HG02973 (cell line): ENCODE measurements at regions not wholly inside any gene's neighbourhood (a gene's known extent, or its start where the extent isn't known, plus 50 kb on each side); places are given as distances from the start of the nearest gene placed in this dataset.

ENCODE experiments used
- ATAC-seq: cut with Tn5 transposase; IDR thresholded peaks from one replicate; pipeline ENCODE4 v1.9.1; 2021; ENCODE audit warnings: moderate library complexity; ENCODE audit not compliant: unreplicated experiment

- ATAC-seq = no peak
Observed at GRCh38 chr2:122451040-122451439, 695.6 kb downstream of the TSN start.

DNA sequence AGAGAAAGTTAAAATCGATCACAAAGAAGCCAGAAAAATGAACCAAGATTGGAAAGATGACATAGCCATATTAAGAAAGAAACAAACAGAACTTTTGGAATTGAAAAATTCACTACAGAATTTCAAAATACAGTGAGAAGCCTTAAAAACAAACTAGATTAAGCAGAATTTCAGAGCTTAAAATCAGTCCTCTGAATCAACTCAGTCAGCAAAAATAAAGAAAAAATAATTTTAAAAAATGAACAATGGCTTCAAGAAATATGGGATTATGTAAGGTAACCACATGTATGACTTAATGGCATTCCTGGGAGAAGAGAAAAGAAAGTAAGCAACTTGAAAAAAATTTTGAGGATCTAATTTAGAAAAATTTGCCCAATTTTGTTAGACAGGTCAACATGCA lies 696.2 kb downstream of the TSN start:
- ATAC-seq = no peak

- no peak for ATAC-seq
Observed at GRCh38 chr2:122469147-122469546, 713.7 kb downstream of the TSN start.

- ATAC-seq = no peak
Observed at GRCh38 chr2:122471753-122472152, 716.3 kb downstream of the TSN start.

DNA sequence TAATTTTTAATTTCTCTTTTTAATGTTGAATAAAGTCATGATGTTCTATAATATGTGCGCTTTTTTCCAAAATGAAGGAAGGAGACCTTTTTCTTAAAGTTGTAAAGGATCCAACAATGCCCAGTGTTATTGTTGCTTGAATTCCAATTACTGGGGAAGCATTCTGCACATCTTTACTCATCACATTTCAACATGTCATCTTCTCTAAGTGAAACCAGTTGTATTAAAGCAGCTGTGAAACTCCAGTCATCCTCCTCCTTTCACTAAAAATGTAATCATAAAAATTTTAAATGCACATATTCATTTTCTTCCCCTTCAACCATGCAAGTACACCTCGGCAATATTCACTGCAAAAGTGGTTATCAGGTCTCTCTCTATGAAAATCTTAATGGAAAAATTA lies 722.7 kb downstream of the TSN start:
- ATAC-seq = no peak

DNA sequence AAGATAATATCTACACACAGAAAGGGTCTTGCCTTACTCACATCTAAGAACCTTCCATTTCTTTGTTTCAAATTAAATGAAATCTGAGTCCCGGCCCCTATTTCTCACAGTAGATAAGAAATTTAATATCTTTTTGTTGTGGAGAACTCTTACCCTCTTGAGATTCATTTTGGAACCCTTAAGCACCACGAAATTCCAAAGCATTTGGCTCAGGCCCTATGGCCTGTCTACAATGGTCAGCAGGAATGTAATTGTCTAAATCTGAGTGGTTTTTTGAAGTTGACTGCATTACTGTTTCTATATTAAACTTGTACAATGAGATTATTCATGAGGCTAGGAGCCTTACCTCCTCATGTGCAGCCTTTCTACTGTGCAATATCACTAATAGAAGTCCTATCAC lies 723.3 kb downstream of the TSN start:
- no peak for ATAC-seq

DNA sequence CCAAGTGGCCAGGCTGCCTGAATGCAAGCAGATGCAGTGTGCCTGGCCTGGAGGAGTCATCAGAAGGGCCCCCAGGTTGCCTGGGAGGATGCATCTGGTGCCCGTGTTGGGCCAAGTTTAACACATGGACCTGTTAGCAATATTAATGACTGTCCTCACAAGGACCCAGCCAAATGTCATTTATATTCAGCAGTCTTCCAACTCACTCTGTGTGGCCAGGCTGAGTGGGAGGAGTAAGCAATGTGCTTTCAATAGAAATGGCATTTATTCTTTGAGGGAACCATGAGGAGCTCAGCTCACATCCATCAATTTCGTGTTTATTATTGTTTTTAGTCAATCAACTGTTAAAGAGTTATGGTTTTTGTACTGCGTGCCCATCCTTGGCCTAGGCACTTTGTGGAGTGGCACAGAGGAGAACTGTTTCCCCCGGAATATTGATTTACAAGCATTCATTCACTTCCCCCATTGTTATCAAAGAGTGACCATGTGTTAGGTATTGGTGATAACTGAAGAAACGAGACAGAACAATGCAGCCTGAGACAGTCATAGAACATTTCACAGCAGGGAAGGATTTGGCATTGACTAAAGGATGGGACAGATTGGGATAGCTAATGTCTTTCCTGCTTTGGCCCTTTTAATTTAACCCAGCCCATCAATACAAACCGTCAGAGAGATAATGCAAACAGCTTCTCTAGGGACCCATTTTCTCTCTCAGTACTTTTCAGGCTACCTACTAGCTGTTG lies 725.2 kb downstream of the TSN start:
- no peak for ATAC-seq

- ATAC-seq = no peak
Observed at GRCh38 chr2:122481244-122481622, 725.8 kb downstream of the TSN start.

GRCh38 chr2:122481717-122482116 lies 726.3 kb downstream of the TSN start:
- no peak for ATAC-seq

GRCh38 chr2:122486086-122486485 lies 730.6 kb downstream of the TSN start:
- no peak for ATAC-seq

- no peak for ATAC-seq
Observed at GRCh38 chr2:122486705-122487415, 731.4 kb downstream of the TSN start.

GRCh38 chr2:122491011-122491410 lies 735.6 kb downstream of the TSN start:
- no peak for ATAC-seq

- ATAC-seq = no peak
Observed at GRCh38 chr2:122500316-122501105, 745.1 kb downstream of the TSN start.

DNA sequence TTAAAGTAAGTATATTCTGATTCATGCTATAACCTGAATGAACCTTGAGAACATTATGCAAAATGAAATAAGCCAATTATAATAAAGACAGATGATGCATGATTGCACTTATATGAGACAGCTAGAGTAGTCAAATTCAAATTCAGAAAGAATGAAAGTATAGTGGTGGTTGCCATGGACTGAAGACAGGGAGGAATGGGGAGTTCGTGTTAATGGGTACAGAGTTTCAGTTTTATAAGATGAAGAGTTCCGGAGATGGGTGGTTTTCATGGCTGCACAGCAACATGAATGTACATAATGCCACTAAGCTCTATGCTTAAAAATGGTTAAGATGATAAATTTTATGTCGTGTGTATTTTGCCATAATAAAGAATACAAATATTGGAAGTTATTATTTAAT lies 751.2 kb downstream of the TSN start:
- no peak for ATAC-seq

- ATAC-seq = no peak
Observed at GRCh38 chr2:122507261-122507660, 751.8 kb downstream of the TSN start.

GRCh38 chr2:122512091-122512490 lies 756.6 kb downstream of the TSN start:
- ATAC-seq = no peak

- ATAC-seq = no peak
Observed at GRCh38 chr2:122514451-122514996, 759.1 kb downstream of the TSN start.

DNA sequence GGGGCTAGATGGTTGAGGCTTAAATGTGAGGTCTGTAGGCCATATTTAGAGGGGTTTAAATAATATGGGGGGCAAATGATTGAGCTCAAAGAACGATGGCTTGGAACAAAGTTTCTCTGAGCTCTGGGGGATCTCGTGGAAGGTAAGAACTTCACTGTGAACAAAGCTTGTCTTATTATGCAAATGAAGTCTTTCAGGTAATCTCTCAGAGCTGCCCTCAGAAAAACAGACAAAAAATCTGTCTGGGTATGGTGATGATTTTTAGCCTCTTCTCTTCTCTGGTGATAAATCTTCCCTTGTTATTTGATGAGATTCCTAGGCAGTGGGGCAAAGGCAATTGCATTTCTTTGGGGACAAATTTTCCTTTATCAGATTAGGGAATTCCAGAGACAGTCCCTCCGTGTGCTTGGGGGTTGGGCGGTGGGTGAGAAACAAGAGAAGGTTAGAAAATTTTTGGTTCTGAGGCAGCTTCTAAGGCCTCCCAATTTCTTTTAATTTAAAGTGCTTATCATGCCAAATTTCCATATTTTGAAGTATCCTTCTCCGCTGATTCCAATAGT lies 760.4 kb downstream of the TSN start:
- no peak for ATAC-seq

DNA sequence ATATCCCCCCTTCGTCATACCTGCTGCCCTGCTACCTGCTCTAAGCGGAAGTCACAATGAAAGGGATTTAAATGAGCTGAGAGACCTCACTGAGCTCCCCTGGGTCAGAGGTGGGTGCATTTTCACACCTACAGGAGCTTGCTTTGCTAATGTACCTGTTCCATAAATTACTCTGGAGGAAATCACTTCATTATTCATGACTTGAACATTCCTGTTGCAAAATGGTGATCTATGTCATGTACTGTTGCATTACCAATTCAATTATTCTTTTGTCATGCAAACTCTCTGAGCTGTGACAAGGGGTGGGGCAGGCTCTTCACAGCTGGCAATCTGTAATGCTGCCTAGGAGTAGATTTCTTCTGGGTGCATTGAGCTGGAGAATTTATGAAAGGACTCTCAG lies 761.3 kb downstream of the TSN start:
- no peak for ATAC-seq

DNA sequence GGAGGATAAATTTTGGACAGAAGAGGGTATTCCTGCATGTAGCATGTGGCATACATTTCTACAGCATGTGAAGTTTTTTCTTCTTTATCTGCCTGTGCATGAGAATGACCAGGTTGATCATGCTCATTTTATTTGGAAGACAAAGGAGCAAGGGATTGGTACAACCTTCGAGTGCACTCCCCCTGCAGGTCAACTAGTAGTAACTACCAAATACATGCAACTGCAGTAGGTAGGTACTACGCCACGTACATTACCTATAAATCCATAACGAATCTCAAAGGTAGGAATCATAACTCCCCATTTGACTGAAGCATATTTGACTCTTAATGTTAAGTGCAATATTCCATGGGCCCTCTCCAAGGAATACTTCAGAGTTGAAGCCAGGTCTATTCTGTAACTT lies 763.9 kb downstream of the TSN start:
- ATAC-seq = no peak
